WTC11 (cell line): ENCODE measurements at regions not wholly inside any gene's neighbourhood (a gene's known extent, or its start where the extent isn't known, plus 50 kb on each side); places are given as distances from the start of the nearest gene placed in this dataset.

Experiments
- HMGA2 ChIP-seq: fragments of 250-450 bp; sonication (Bioruptor Pico); IDR thresholded peaks from 2 replicates; pipeline ENCODE4 v1.4.0; 2021; ENCODE audit warnings: mild to moderate bottlenecking, moderate library complexity
- TEAD1 ChIP-seq: sonication (generic); formaldehyde crosslinking; IDR thresholded peaks from 2 replicates; pipeline ENCODE4 v1.8.0; 2022; ENCODE audit warnings: mild to moderate bottlenecking, missing genetic modification reagents
- ZNF263 ChIP-seq: sonication (generic); formaldehyde crosslinking; IDR thresholded peaks from 2 replicates; pipeline ENCODE4 v1.8.1; 2022; ENCODE audit warnings: low read depth, mild to moderate bottlenecking, moderate library complexity, missing genetic modification reagents
- TF ChIP-seq, protein P1 (sequence below): fragments of 200-600 bp; IDR thresholded peaks from 2 replicates; pipeline ENCODE4 v1.8.0; 2022; ENCODE audit warnings: antibody characterized with exemption

DNA sequence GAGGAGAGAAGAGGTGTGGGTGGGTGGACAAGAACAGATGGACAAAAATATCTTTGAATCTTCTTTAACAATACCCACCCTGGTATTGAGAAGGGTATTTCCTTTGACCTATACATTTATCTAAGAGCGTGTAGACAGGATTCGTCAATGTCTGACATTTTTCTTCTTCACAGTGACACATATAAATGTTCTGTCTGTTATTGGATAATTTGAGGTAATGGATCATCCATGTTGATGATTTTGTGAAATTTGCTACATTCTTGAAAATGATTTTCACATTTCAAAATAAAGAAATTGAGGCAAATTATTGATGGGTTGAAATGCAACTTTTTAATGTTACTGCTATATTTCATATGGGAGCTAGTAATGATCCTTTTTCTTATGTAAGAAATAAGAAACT lies 770.7 kb upstream of the EPHA7 start:
- TF ChIP-seq ZNF263, result no peak
- no peak for TF ChIP-seq HMGA2 (CRISPR knock-in tag)
- TF ChIP-seq, protein P1, sequence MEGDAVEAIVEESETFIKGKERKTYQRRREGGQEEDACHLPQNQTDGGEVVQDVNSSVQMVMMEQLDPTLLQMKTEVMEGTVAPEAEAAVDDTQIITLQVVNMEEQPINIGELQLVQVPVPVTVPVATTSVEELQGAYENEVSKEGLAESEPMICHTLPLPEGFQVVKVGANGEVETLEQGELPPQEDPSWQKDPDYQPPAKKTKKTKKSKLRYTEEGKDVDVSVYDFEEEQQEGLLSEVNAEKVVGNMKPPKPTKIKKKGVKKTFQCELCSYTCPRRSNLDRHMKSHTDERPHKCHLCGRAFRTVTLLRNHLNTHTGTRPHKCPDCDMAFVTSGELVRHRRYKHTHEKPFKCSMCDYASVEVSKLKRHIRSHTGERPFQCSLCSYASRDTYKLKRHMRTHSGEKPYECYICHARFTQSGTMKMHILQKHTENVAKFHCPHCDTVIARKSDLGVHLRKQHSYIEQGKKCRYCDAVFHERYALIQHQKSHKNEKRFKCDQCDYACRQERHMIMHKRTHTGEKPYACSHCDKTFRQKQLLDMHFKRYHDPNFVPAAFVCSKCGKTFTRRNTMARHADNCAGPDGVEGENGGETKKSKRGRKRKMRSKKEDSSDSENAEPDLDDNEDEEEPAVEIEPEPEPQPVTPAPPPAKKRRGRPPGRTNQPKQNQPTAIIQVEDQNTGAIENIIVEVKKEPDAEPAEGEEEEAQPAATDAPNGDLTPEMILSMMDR, result no peak
- TF ChIP-seq TEAD1 (CRISPR knock-in tag), result no peak
